NCI-H2029 treated with DMSO at 0.1 percent for 48 hours (cell line): ENCODE measurements at regions not wholly inside any gene's neighbourhood (a gene's known extent, or its start where the extent isn't known, plus 50 kb on each side); places are given as distances from the start of the nearest gene placed in this dataset.

ENCODE experiments used
- DNase-seq: peaks from one replicate; lab custom pipeline; 2025; lab: John Stamatoyannopoulos, UW

- DNase-seq, result no peak
These were observed 867.6 kb downstream of the TBC1D22A start for GRCh38 chr22:47629791-47630655.

- DNase-seq, result no peak
These were observed 866.8 kb downstream of the TBC1D22A start for GRCh38 chr22:47629273-47629711.

- no peak for DNase-seq
These were observed 866.2 kb downstream of the TBC1D22A start for GRCh38 chr22:47628477-47629272.

- DNase-seq, result no peak
These were observed 865.3 kb downstream of the TBC1D22A start for GRCh38 chr22:47627556-47628253.

GRCh38 chr22:47626428-47627390, 864.3 kb downstream of the TBC1D22A start:
- no peak for DNase-seq

- DNase-seq, result no peak
These were observed 863.3 kb downstream of the TBC1D22A start for GRCh38 chr22:47625531-47626427.

- no peak for DNase-seq
These were observed 862.5 kb downstream of the TBC1D22A start for GRCh38 chr22:47625013-47625385.

- DNase-seq, result no peak
These were observed 862.0 kb downstream of the TBC1D22A start for GRCh38 chr22:47624252-47625012.

GRCh38 chr22:47623763-47624148, 861.3 kb downstream of the TBC1D22A start:
- no peak for DNase-seq

- DNase-seq, result no peak
These were observed 860.8 kb downstream of the TBC1D22A start for GRCh38 chr22:47623066-47623762.

GRCh38 chr22:47622541-47622940, 860.1 kb downstream of the TBC1D22A start:
- DNase-seq, result no peak

GRCh38 chr22:47621253-47621652, 858.8 kb downstream of the TBC1D22A start:
- no peak for DNase-seq

GRCh38 chr22:47620391-47620790, 857.9 kb downstream of the TBC1D22A start:
- DNase-seq, result no peak

GRCh38 chr22:47619631-47620030, 857.2 kb downstream of the TBC1D22A start:
- no peak for DNase-seq

GRCh38 chr22:47618180-47619010, 855.9 kb downstream of the TBC1D22A start:
- DNase-seq, result no peak

GRCh38 chr22:47617186-47617585, 854.7 kb downstream of the TBC1D22A start:
- no peak for DNase-seq

- DNase-seq, result no peak
These were observed 854.1 kb downstream of the TBC1D22A start for GRCh38 chr22:47616396-47617020.
